ENCODE measurements at regions not wholly inside any gene's neighbourhood (a gene's known extent, or its start where the extent isn't known, plus 50 kb on each side); places are given as distances from the start of the nearest gene placed in this dataset.

DNA sequence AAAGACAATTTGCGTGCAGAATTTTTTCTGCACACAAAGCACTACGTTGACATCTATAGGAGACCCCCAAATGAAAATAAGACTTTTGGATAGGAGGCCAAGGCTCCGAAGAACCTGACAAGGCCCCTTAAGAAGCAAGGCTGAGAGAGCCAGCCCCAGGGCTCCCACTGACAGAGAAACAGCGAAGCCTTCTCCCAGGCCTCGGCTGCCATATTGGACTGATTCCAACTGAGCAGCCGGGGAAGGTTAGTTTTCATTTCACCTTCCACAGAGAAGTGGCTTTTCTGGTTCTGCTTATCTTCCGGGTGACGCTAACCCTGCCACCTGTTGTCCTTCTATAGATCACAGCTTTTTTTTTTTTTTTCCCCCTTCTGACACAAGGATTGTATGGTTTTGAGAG, 356.7 kb downstream of the SOX9 start:
- in situ Hi-C loops (cut with HindIII; ENCODE audit: low sequenced_read_pairs) = no loop called here

DNA sequence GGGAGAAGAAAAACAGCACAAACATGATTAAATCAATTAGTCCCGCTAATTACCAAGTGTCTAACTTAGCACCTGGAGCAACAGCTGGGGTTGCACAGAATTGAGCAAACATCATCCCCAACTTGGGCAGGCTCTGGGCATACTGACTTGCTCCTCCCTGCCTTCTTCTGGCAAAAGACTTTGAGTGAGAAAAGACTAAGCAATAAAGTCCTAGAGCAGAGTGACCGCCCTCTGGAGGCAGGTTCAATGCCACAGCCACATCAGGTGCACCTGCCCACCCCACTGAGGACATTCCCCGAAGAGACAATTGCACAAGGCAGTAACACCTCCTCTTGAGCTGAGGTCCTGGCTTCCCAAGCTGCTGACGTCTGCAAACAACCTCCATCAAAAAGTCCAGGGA, 358.3 kb downstream of the SOX9 start:
- in situ Hi-C loops (cut with HindIII; ENCODE audit: low sequenced_read_pairs) = no loop called here

DNA sequence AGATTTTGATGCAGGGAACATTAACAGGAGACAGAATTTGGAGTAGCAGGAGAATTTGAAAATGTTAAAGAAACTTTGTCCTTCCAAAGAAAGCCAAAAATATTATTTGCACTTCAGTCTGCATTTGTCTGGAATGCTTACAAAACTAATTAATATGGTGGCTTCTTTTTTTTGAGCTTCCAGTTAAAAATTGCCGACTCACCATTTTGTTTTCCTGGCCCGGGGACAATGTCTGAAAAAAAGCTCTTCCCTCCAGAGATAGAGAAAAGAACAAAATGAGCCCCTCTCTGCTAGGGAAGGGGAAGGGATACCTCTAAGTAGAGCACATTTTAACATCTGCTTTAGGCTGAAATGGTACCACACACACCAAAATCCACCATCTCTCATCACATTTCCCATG, 360.8 kb downstream of the SOX9 start:
- in situ Hi-C loops (cut with HindIII; ENCODE audit: low sequenced_read_pairs) = no loop called here

DNA sequence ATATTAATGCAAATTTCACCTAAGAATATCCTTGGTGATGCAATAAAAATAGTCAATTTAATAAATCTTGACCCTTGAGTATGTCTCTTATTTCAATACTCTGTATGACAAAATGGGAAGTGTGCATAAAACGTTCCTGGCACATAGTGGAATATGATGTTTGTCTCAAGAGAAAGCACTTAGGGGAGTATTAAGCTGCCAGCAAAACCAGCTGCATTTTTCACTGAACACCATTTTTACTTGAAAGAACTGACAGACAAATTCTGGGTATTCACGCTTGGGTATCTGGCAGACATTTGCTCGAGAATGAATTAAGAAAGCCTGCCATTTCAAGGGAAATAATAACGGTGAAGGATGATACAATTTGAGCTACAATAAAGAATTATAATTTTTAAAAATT, 364.8 kb downstream of the SOX9 start:
- in situ Hi-C loops (cut with HindIII; ENCODE audit: low sequenced_read_pairs) = no loop called here

DNA sequence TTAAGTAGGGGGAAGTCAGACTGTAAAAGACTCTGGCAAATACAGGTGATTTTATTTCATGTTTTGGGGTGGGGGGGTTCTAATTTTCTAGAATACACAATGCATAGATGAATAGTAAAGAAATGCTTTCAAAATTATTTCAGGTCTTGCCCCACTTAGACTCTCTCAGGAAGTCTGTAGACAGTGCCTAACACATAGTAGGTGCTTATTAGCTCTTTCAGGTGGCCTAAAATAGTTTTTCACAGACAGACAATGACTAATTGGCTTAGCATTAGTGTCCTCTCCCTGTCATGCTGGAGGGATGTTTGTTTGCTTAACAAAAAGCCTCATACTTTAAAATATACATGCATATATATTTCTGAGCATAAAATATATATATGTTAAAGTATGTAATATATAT, 366.0 kb downstream of the SOX9 start:
- in situ Hi-C loops (cut with HindIII; ENCODE audit: low sequenced_read_pairs) = no loop called here

DNA sequence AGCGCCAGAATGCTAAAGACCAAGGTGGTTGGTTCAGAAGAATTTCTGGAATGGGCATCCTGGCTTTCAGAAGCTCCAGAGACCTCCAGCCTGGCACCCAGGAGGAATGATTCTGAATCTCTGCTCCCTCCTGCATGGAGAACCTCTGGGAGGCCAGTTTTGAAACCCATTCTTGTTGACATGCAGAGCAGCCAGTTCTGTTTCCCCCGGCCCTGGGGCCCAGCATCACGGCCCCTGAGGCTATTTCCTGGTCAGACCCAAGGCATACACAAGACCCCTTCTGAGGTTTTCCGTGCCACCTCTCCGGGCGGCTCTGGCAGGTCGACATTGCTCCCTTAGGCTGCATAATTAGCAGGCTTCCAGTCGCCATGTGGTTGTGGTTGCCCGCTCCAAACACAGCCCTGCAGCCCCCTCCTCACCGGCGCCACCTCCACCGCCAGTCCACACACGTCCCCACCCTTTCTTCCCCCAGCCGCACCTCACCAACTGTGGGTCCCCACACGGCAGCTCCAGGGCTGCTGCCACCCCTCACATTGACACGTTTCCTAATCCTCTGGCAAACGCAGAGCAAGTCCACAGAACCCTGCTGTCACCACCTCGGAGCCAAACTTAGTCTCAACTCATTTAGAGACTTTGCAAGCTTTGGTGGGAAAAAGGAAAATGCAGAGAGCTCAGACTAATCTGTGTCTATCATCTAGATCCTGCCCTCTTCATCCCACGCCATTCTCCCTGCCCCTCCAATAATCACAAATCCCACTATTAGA, 367.1 kb downstream of the SOX9 start:
- in situ Hi-C loops (cut with HindIII; ENCODE audit: low sequenced_read_pairs) = no loop called here

DNA sequence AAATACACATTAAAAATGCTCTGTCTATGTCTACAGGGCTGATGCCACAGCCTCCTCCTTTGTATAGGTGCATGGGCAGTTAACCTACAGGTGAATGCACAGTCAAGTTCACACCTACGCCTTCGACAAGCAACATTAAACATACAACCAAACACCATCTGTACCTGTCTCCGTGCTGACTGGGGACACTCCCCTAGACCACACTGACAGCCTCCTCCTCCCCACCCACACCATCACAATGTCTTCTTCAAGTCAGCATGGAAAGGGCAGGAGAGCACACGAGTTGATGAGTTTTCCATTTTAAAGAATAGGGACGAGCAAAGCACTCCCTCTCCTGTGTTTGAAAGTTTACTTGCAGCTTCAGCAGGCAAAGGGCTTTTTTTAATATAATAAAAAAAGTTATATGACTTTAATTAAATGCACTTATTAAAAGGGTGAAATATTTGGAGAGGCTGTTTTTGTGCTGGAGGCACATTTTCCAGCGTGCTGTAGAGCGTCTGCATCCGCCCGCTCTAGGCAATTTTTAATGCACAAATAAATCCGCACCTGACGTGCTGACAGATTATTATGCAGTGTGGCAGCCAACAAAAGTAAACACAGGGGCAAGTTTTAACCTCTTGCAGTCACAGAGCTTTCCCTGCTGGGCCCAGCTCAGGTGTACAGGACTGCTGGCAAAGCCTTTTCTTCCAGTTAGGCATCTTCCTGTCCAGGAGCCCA, 367.9 kb downstream of the SOX9 start:
- in situ Hi-C loops (cut with HindIII; ENCODE audit: low sequenced_read_pairs) = no loop called here

DNA sequence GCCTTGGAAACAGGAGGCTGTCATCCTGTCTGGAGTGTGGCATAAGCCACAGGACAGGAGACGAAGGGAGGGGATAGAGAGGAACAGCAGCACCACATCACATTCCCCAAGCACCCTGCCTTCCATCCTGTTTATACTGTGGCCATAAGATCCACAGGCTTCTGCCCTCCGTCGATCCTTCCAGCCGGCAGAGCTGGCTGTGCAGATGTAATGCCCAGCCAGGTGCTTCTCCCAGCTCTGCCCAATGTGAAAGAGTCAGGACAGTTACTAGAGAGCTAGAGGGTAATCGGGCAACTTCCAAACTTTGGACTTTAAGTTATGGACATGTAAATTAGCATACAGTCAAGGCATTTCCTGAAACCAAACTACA, 368.4 kb downstream of the SOX9 start:
- in situ Hi-C loops (cut with HindIII; ENCODE audit: low sequenced_read_pairs) = no loop called here

DNA sequence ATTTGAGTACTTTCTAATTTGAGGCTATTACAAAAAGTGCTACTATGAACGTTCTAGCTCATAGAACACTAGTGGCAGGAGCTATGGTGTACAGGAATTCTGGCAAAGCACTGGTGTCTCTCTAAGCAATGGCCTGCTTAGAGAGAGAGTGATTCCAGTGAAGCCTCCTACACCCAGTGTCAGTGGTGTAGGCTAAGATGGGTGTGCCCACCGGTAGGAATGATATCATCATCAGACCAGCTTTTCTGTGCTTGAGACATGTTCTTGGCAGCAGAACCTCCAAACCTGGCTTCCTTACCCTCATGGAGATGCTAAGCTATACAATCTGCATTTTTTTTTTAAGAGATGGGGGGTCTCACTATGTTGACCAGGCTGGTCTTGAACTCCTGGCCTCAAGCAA, 370.3 kb downstream of the SOX9 start:
- in situ Hi-C loops (cut with HindIII; ENCODE audit: low sequenced_read_pairs) = no loop called here

DNA sequence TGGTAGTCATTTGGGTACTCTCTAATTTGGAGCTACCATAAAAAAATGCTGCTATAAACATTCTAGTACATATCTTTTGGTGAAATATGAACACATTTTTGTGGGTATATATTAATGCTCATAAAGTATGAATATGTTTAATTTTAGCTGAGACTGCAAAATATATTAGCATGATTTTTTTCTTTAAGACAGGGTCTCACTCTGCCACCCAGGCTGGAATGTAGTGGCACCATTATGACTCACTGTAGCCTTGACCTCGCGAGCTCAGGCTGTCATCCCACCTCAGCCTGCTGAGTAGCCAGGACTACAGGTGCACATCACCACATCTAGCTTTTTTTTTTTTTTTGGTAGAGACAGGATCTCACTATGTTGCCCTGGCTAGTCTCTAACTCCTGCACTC, 371.7 kb downstream of the SOX9 start:
- in situ Hi-C loops (cut with HindIII; ENCODE audit: low sequenced_read_pairs) = no loop called here

DNA sequence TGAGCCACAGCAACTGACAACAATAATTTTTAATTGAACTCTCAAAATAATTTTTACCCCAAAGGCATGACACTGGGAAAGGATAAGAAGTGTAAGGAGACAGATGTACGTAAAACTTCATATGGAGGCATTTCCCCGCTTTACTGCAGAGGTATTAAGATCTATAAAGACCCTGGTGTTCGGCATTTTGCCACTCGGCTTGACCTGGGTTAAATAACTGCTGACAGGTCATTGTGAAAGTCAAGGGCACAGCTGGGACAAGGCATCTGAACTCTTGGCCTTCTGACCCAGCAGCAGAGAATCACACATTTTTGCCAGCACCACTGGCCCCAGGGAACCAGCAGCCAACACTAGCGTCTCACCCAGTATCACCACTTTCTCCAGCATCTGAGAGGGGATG, 372.1 kb downstream of the SOX9 start:
- in situ Hi-C loops (cut with HindIII; ENCODE audit: low sequenced_read_pairs) = no loop called here

DNA sequence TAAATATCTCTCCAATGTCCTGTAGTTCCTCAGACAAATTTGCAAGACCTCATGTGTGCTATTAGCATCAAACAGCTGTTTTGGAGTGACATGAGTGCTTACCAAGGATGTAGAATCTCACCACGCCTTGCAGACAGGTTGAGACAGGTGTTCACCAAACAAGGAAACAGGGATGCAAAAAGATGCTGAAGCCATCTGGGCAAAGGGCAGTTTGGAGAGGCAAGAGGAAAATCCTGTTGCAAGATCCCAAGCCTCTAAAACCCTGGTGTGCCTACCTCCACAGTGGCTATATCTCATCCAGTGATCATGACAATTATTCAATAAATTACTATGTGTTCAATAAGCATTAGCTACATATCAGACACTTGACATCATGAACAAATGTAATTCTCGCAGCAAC, 373.7 kb downstream of the SOX9 start:
- in situ Hi-C loops (cut with HindIII; ENCODE audit: low sequenced_read_pairs) = no loop called here

DNA sequence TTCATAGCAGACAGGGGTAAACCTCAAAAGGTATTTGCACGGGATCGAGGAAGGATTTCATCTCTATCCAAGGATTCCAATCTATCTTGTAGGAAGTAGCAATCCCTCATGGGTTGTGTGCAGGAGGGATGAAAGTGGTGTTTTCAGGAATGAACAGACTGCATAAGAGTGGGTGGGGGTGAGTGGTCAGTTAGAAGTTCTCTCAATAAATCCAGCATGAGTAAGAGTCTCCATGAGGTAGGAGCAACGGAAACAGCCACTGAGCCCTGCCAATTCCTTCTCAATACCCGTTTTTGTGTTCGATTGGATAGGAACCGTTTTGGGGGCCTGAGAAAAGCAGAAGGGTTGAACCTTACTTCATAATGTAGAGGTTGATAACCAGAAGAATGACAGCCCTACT, 375.6 kb downstream of the SOX9 start:
- in situ Hi-C loops (cut with HindIII; ENCODE audit: low sequenced_read_pairs) = no loop called here

DNA sequence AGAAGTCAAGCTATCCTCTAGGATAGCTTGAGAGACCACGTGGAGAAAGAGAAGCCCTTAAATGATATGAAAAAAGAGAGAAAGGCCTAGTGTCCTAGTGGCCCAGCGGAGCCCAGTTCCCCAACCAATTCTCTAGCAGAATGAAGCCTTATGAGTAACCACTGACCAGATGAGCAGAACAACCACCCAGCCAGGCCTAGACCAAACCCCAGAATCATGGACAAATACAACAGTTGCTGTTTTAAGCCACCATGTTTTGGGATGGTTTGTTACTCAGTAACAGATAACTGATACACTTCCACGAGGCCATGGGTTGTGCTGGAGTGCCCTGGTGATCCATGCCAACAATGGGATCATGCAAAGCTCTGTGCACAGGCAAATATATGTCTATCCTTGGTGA, 377.1 kb downstream of the SOX9 start:
- in situ Hi-C loops (cut with HindIII; ENCODE audit: low sequenced_read_pairs) = no loop called here

DNA sequence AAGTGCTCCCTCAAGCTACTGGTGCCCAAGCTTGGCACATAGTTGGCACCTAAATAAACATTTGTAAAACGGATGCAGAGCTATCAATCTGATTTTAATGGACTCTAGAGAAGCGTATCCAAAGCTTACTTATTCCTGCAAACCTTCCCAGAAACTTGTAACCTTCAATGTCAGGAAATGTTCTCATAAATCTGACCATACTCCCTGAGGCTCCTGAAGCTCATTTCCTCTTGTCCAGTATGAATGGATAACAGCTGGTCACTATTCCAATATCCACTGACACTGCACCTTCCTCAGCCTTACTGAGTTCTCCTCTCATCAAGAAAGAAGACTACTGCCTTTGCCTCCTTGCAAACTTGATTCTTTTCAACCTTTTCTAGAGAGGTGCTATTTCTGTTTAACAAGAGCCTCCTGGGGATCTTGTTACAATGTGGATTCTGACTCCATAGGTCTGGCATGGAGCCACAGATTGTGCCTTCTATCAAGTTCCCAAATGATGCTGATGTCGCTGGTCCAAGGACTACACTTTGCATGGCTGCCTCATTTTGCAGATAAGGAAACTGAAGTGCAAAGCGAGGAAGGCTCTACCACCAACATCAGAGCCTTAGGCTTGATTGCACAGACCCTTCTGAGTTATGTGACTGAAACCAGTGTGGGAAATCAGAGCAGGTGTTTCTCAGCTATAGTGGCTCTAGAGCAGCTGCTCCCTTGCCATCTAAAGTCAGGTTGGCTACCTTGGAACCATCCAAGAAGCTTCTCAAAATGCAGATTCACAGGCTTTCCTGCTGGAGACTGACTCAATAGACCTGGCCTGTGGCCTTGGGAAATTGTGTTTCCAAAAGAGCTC, 377.8 kb downstream of the SOX9 start:
- in situ Hi-C loops (cut with HindIII; ENCODE audit: low sequenced_read_pairs) = no loop called here

DNA sequence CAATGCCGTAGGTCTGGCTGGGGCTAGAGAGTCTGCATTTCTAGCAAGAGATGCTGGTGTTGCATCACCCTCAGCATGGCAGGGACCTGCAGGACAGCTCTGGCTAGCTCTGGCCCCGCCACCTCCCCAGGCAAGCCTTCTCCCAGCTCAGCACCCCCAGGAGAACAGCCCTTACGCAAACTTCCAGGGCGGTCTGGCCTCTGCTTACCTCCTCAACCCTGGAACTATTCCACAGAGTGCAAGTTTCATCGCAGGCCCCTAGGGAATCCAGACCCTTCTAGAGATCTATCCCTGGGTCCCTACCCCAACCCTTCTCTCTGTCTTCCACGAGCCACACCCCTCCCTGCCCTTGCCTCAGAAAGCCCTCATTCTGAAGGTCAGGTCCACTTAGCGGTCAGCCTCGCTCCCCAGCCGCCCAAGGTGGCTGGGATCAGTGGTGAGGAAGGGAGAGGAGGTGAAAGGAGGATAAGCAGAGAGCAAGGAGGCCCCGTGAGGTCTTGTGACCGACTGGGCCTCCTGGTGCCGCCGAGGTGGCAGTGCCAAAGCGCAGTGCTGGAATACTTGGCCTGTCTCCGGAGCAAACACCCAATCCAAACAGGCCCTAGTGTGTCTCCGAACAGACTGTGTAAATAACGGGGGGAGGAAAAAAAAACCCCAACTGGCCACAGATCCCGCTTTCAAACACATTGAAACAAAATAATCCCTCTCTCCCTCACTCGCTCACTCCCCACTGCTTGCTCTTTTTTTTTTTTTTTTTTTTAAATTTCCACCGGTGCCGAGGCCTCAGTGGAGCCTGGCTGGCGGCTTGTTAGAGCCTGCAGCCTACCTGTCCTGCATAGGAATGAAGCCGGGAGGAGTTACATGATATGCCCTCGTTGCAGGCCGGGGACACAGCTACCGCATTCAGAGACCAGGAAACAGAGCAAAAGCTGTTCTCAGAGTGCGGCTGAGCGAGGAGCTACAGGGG, 380.9 kb downstream of the SOX9 start:
- in situ Hi-C loops (cut with HindIII; ENCODE audit: low sequenced_read_pairs) = no loop called here

DNA sequence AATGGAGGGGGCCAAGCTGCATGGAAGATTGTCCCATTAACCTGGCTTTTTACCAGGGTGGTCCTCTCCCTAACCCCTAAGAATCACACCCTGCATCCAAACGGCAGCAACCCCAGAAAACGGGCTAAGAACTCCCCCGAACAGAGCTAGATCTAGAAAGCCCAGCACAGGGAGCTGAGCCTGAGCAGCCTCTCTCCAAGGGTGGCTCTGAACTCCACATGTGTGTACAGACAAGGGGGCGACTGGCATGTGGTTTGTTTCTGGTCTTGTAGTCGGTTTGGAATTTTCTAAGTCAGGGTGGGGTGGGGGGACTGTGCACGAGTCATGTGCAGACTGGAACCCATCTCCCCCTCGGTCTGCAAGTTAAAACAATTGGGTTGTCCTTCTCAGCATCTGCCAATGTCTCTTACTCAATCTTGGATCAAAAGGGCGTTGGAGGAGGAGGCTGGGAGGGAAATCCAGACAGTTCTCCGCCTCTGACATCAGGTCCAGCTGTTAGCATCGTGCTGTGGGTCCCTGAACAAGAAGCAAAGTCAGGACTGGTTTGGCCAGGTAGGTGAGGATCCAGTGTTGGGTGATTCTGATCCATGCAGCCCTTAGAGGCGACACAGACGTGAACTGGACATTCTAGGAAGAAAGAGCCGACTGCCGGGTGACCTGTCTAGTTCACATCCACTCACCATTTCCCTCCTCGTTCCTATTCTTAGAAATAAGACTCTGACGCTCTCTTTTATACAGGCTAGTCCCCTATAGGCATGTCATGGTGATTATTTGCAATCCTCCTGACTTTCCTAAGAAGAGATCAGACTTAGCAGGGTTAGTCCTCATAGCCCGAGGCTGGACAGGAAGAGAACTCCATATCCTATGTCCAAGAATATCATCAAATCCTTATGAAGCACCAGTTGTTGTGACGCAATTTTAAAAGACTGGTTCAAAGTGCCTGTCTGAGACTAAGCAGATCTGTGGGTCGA, 381.8 kb downstream of the SOX9 start:
- in situ Hi-C loops (cut with HindIII; ENCODE audit: low sequenced_read_pairs) = no loop called here

DNA sequence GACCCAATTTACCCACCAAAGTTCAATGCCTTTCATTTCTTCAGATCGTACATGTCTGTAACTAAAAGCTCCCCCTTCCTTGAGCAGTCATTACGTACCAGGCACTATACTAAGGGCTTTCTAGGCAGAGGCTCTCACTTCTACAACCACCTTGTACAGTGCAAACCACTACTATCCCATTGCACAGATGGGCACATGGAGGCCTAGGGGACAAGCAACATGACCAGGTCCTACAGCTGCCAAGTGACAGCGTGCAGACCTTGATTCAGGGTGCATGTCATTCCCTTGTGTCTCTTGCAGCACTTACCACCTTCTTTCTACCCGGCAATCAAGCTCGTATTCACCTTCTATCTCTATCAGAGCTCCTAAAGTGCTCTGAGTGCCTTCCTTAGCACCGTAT, 382.7 kb downstream of the SOX9 start:
- in situ Hi-C loops (cut with HindIII; ENCODE audit: low sequenced_read_pairs) = no loop called here

DNA sequence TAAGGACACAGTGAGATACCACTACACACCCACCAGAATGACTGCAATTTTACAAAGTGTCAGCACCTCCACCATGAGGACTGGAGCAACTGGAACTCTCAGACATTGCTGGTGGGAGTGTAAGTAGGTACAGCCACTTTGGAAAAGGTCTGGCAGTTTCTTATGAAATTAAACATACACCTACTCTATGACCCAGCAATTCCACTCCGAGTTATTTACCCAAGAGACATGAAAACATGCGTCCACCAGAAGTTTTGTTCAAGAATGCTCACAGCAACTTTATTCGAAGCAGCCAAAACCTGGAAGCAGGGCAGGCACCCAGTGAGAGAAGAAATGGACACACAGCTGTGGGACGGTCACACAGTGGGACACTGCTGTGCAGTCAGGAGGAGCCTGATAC, 384.0 kb downstream of the SOX9 start:
- in situ Hi-C loops (cut with HindIII; ENCODE audit: low sequenced_read_pairs) = no loop called here

DNA sequence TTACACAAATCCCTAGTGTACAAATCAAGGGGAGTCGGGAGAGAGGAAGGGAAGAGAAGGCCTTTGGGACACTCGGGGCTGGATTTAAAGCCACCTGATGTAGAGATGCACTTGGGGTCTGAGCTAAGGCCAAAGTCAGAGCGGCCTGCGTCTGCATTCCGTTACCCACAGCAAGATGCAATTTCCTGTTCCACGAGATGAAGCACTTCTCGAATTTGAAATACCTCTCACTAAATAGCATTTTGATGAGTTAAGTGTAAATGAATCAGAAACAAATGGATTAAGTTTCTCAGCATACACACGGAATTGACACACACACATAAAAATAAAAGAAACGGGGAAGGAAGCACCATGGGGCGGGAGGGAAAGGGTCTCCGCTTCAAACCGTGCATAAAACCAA, 386.0 kb downstream of the SOX9 start:
- in situ Hi-C loops (cut with HindIII; ENCODE audit: low sequenced_read_pairs) = no loop called here

All from DLD1 (cell line).